ENCODE measurements at regions not wholly inside any gene's neighbourhood (a gene's known extent, or its start where the extent isn't known, plus 50 kb on each side); places are given as distances from the start of the nearest gene placed in this dataset.

DNA sequence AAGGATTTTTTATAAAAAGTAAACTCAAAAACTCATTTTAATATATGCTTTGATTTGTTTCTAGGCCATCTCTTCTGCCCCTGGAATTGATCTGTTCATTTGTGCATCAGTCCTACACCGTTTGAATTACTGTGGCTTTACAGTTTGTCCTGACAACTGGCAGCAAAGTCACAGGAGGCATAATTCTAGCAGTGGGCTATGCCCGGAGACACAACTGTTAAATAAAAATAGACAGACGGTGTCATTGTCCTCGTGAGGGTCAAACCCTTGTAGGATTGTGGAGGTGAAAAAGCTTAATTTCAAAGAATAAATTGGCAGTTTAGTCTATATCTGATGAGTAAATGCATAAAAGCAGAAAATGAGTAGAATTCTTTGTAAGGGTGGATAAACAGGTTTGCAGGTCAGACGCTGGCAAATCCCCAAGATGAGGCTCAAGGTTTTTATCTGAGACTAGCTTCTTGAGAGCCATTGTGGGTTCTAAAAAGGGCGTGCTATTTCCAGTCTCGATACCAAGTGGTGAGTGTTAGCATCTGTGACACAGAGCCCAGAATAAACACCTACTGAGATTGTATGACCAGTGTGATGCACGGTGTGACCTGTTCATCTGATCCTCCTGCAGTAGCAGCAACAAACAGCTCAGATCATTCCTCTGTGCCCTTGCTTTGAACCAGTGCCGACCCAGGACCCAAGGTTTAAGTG is 51.5 kb upstream of the SLCO3A1 start:
- peaks cover 8% of the 10 kb centered on the region for H3K27me3 Mint-ChIP-seq (ENCODE audit: low read depth)
- no peaks in the 10 kb centered on the region for H3K9me3 Mint-ChIP-seq
- no peaks in the 10 kb centered on the region for H3K4me1 Mint-ChIP-seq (ENCODE audit: low read depth)
- H3K36me3 Mint-ChIP-seq (ENCODE audit: low read depth) = no peaks in the 10 kb centered on the region
- H3K27ac Mint-ChIP-seq = no peak overlapping the region
- no peak overlapping the region for H3K4me3 Mint-ChIP-seq

DNA sequence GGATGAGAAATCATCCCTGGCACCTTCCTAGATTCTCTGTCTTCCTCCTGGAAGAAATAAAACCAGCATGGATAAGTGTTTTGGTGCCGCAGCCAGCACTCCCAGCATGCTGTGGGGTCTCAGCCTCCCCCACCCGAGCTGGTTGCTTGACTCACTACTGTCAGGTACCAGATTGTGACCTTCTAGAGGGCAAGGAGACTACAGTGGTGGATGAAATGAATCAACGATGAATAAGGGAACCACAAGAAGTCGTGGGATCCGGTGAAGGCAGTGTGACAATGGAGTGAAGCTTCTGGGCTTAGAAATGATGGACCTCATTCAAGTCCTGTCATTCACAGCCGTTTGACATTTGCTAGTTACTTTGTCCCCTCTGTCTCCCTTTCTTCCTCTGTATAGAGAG is 50.2 kb upstream of the SLCO3A1 start:
- Mint-ChIP-seq H3K36me3 (ENCODE audit: low read depth) (no peaks in the 10 kb centered on the region), H3K27ac (no peak overlapping the region), H3K9me3 (no peaks in the 10 kb centered on the region), H3K27me3 (ENCODE audit: low read depth) (peaks cover 6% of the 10 kb centered on the region), H3K4me1 (ENCODE audit: low read depth) (no peaks in the 10 kb centered on the region), H3K4me3 (no peak overlapping the region)
